ENCODE measurements at regions not wholly inside any gene's neighbourhood (a gene's known extent, or its start where the extent isn't known, plus 50 kb on each side); places are given as distances from the start of the nearest gene placed in this dataset.

GRCh38 chr6:135117413-135117968 lies 62.9 kb upstream of the HBS1L start:
- no peak for TF ChIP-seq SUZ12 (IDR thresholded peaks at IDR 0.05; ENCODE audit: extremely low read depth, insufficient read depth, insufficient read length)
- TF ChIP-seq ZNF274 (IDR thresholded peaks at IDR 0.05; ENCODE audit: low read depth, low read length): no peak
- no peak for TF ChIP-seq YY1 (IDR thresholded peaks at IDR 0.05; ENCODE audit: insufficient read depth, insufficient read length)

All from NT2/D1 (cell line).